Esophagus squamous epithelium (tissue), 5 donors: ENCODE measurements at regions not wholly inside any gene's neighbourhood (a gene's known extent, or its start where the extent isn't known, plus 50 kb on each side); places are given as distances from the start of the nearest gene placed in this dataset.

Experiments
- DNase-seq: peaks from one replicate; lab custom pipeline; 2025; lab: John Stamatoyannopoulos, UW
- H3K27ac ChIP-seq, 4 donors: fragments of 200-600 bp; sonication (generic); one replicate each; pipeline ENCODE4 v1.5.1; 2016 to 2019; ENCODE audit warnings: mild to moderate bottlenecking in 1 of 4
- H3K27me3 ChIP-seq, 4 donors: fragments of 200-600 bp; sonication (generic); 1 replicate in 3 of 4; 2 replicates in 1 of 4; pipeline versions ENCODE4 v1.5.1 to v1.6.0; 2017 to 2021; ENCODE audit warnings: antibody characterized with exemption in 1 of 4
- H3K36me3 ChIP-seq, 3 donors: fragments of 200-600 bp; sonication (generic); one replicate each; pipeline ENCODE4 v1.5.1; 2016 to 2019
- H3K4me1 ChIP-seq, 3 donors: fragments of 200-600 bp; sonication (generic); one replicate each; pipeline ENCODE4 v1.5.1; 2017 to 2019
- H3K4me3 ChIP-seq, 4 donors: fragments of 200-600 bp; sonication (generic); 1 replicate in 3 of 4; 2 replicates in 1 of 4; pipeline ENCODE4 v1.5.1; 2016 to 2019; ENCODE audit warnings: mild to moderate bottlenecking in 2 of 4, moderate library complexity in 1 of 4
- H3K9me3 ChIP-seq, 3 donors: fragments of 200-600 bp; sonication (generic); one replicate each; pipeline ENCODE4 v1.5.1; 2016 to 2019
- POLR2A ChIP-seq, 4 donors: fragments of 450-650 bp; IDR thresholded peaks; one replicate each; pipeline ENCODE4 v1.6.1; 2017; ENCODE audit warnings: antibody characterized with exemption in 4 of 4, mild to moderate bottlenecking in 4 of 4, moderate library complexity in 3 of 4
- WGBS, 2 donors: methylation state at CpG; one replicate each; pipeline ENCODE4 v1.1.5; 2018; 5-methylcytosine and 5-hydroxymethylcytosine counted together
- intact Hi-C: fragments of 100-400 bp; cut with DNase I; formaldehyde crosslinking; loops from one replicate; pipeline ENCODE4 v1.15.0; 2022
- TF ChIP-seq, protein P1 (sequence below), 6 experiments: fragments of 450-650 bp in 4 of 6; fragments of 200-600 bp in 2 of 6; sonication (generic) in 2 of 6; IDR thresholded peaks; one replicate each; pipeline ENCODE4 v1.5.1; 2016 to 2019; ENCODE audit warnings: antibody characterized with exemption in 6 of 6, mild to moderate bottlenecking in 4 of 6, moderate library complexity in 4 of 6
- donor health status: DM: yes; HTN: yes; CAD: no.

DNA sequence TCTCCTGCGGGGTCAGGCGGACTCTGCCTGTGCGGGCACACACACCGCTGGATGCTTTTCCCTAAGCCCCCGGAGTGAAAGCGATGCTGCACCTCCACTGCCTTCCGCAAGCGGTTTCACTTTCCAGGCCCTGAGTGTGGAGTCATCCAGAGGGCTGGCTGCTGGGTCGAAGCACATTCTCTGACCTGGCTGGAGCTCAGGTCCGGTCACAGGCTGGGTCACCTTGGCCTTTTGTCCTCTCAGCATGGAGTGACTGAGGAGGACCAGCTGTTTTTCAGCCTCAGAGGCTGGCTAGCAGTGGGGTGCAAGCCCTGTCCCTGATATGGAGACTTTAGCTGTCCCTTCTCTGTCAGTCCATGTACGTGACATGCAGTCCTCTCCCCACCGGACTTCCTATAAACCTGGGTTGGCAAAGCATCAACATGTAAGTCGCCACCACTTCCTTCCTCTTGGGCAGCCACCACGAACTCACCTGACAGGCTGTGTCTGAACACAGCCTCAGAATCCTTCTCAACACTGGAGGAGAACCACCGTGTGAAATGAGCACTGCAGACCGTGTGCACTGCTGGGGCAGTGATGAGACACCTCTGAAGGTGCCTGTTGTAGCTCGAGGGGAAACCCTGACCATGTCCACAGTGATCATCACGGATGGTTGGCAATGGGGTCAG is 51.3 kb downstream of the GADD45G start:
- intact Hi-C loops = no loop called here
- TF ChIP-seq, protein P1, sequence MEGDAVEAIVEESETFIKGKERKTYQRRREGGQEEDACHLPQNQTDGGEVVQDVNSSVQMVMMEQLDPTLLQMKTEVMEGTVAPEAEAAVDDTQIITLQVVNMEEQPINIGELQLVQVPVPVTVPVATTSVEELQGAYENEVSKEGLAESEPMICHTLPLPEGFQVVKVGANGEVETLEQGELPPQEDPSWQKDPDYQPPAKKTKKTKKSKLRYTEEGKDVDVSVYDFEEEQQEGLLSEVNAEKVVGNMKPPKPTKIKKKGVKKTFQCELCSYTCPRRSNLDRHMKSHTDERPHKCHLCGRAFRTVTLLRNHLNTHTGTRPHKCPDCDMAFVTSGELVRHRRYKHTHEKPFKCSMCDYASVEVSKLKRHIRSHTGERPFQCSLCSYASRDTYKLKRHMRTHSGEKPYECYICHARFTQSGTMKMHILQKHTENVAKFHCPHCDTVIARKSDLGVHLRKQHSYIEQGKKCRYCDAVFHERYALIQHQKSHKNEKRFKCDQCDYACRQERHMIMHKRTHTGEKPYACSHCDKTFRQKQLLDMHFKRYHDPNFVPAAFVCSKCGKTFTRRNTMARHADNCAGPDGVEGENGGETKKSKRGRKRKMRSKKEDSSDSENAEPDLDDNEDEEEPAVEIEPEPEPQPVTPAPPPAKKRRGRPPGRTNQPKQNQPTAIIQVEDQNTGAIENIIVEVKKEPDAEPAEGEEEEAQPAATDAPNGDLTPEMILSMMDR (IDR thresholded peaks at IDR 0.05) = no peak
- TF ChIP-seq POLR2A (IDR thresholded peaks at IDR 0.05) = no peak
- Histone ChIP-seq H3K9me3 (no peaks in the 10 kb centered on the region), H3K27ac (no peak overlapping the region), H3K36me3 (no peaks in the 10 kb centered on the region), H3K27me3 (peaks cover 0 to 14% (median 0%) of the 10 kb centered on the region in 4 donors), H3K4me3 (no peak overlapping the region), H3K4me1 (peaks cover 8 to 34% (median 8%) of the 10 kb centered on the region in 3 donors)
- WGBS, 2 donors = 70 to 81% methylated on average over 8 to 9 of the region's 18 CpGs
- DNase-seq = no peak

DNA sequence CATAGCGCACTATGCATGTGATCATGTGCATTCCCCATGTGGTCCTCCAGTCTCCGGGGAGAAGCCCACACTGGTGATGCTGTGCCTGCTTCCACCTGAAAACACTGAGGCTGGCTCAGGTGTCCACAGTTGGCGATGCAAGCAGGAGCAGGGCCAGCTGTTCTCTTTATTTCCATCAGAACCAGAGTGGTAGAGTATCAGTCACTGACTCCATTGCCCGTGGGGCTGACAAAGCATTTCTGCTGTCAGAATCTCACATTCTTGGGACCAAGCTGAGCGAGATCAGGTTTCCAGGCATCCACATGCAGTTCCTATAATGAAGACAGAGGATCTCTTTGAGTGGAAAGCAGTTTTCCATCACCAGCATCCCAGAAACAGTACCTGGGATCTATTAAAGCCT is 52.5 kb downstream of the GADD45G start:
- Histone ChIP-seq H3K9me3 (no peaks in the 10 kb centered on the region), H3K27ac (no peak overlapping the region), H3K4me3 (no peak overlapping the region), H3K4me1 (peaks cover 17 to 45% (median 20%) of the 10 kb centered on the region in 3 donors), H3K36me3 (no peaks in the 10 kb centered on the region), H3K27me3 (peaks cover 0 to 14% (median 0%) of the 10 kb centered on the region in 4 donors)
- 80 to 85% methylated on average over 2 to 5 of the region's 5 CpGs for WGBS, 2 donors
- intact Hi-C loops = no loop called here
- DNase-seq = no peak
- no peak for TF ChIP-seq POLR2A (IDR thresholded peaks at IDR 0.05)
- TF ChIP-seq, protein P1 (IDR thresholded peaks at IDR 0.05) = no peak

DNA sequence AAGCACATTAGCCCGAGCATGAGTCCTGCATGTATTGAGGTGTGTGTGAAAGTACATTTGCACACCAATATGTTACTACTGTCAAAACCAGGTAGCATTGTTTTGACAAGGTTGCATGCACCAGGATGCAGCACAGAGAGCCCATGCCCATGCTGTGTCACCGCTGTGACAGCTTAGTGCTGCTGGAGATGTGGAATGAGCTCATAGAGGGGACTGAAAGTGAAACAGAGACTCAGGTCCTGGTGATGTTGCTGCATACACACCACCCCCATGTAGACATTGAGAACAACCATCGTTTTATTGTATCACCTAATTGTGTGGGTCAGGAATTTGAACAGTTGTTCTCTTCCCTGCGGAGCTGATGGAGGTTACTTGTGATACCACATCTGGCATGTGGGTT is 53.0 kb downstream of the GADD45G start:
- DNase-seq = no peak
- peaks cover 0 to 14% (median 0%) of the 10 kb centered on the region in 4 donors for H3K27me3 ChIP-seq
- H3K4me3 ChIP-seq = no peak overlapping the region
- H3K4me1 ChIP-seq = peaks cover 22 to 50% (median 25%) of the 10 kb centered on the region in 3 donors
- intact Hi-C loops = no loop called here
- H3K27ac ChIP-seq = no peak overlapping the region
- H3K9me3 ChIP-seq = no peaks in the 10 kb centered on the region
- no peaks in the 10 kb centered on the region for H3K36me3 ChIP-seq
- no peak for TF ChIP-seq POLR2A (IDR thresholded peaks at IDR 0.05)
- TF ChIP-seq, protein P1 (IDR thresholded peaks at IDR 0.05) = no peak
- 86 to 89% methylated on average over 1 to 3 of the region's 4 CpGs for WGBS, 2 donors

DNA sequence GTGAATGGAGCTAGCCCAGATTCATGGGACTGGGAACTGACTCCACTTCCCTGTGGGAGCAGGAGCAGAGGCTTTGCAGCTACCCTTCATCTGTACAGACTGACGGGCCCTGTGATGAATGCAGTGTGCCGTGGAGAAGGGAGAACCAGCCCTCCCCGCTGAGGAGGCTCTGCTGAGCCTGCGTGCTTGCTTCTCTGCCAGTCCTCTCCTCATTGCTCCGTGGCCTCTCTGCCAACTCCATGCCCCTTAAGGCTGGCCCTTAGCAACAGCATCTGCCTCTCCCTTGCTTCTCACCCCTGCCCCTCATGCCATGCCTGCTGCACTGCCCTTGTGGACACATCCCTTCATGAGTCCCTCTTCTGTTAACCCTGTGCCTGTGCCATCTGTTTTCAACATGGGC is 53.6 kb downstream of the GADD45G start:
- WGBS, 2 donors = 89 to 92% methylated on average over 5 of the region's 5 CpGs
- H3K36me3 ChIP-seq = no peaks in the 10 kb centered on the region
- H3K27me3 ChIP-seq = peaks cover 0 to 14% (median 0%) of the 10 kb centered on the region in 4 donors
- no peak overlapping the region for H3K4me3 ChIP-seq
- intact Hi-C loops = no loop called here
- TF ChIP-seq, protein P1 (IDR thresholded peaks at IDR 0.05) = no peak
- TF ChIP-seq POLR2A (IDR thresholded peaks at IDR 0.05) = no peak
- H3K4me1 ChIP-seq = peaks cover 25 to 57% (median 27%) of the 10 kb centered on the region in 3 donors
- no peak overlapping the region for H3K27ac ChIP-seq
- DNase-seq = no peak
- no peaks in the 10 kb centered on the region for H3K9me3 ChIP-seq

DNA sequence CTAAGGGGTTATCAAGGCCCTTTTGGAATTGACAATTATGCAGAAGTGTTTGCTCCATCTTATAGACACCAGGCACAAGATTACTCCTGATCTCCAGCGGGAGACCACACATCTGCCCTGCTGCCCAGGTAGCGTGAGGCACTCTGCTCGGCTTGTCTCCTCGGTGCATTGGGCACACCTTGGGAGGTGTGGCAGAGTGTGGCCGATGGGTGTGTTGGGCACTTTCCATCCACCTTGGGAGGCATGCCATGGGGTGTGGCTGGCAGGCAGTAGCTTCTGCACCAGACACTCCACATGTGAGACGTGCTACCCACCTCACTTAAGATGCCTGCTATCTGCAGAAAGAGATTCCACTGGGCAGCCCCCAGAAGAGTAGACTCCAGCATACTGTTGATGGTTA is 54.1 kb downstream of the GADD45G start:
- TF ChIP-seq, protein P1 (IDR thresholded peaks at IDR 0.05) = no peak
- no peak for TF ChIP-seq POLR2A (IDR thresholded peaks at IDR 0.05)
- intact Hi-C loops = no loop called here

More for the DNA sequence above, 54.1 kb downstream of the GADD45G start:
- Histone ChIP-seq H3K27ac (no peak overlapping the region), H3K36me3 (no peaks in the 10 kb centered on the region), H3K9me3 (no peaks in the 10 kb centered on the region), H3K4me3 (no peak overlapping the region), H3K27me3 (peaks cover 0 to 14% (median 0%) of the 10 kb centered on the region in 4 donors), H3K4me1 (peaks cover 25 to 62% (median 27%) of the 10 kb centered on the region in 3 donors)
- no peak for DNase-seq
- WGBS, 2 donors = 51 to 75% methylated on average over 1 to 5 of the region's 6 CpGs
